Astrocyte (in vitro differentiated cells and primary cell): ENCODE measurements at regions not wholly inside any gene's neighbourhood (a gene's known extent, or its start where the extent isn't known, plus 50 kb on each side); places are given as distances from the start of the nearest gene placed in this dataset.

Experiments used
- CTCF ChIP-seq: IDR thresholded peaks from 2 replicates; pipeline ENCODE4 v1.5.1; 2011; ENCODE audit warnings: low read depth, mild to moderate bottlenecking, inconsistent platforms, low read length, moderate library complexity; ENCODE audit not compliant: insufficient read depth
- EZH2 ChIP-seq: IDR thresholded peaks from 2 replicates; pipeline ENCODE4 v1.6.1; 2012; ENCODE audit warnings: mild to moderate bottlenecking, low read length, inconsistent platforms; ENCODE audit not compliant: insufficient read depth

- TF ChIP-seq CTCF (no peak), EZH2 (no peak)
These were observed 76.4 kb downstream of the PRR15 start for GRCh38 chr7:29639886-29640595.
